Neural progenitor cell (in vitro differentiated cells): ENCODE measurements at regions not wholly inside any gene's neighbourhood (a gene's known extent, or its start where the extent isn't known, plus 50 kb on each side); places are given as distances from the start of the nearest gene placed in this dataset.

Experiments used
- EZH2 ChIP-seq: fragments of 200-600 bp; sonication (generic); IDR thresholded peaks from 2 replicates; pipeline ENCODE4 v1.6.1; 2017; ENCODE audit warnings: antibody characterized with exemption, mild to moderate bottlenecking, moderate library complexity
- TF ChIP-seq, protein P1 (sequence below): fragments of 200-600 bp; sonication (generic); IDR thresholded peaks from 2 replicates; pipeline ENCODE4 v1.5.1; 2017; ENCODE audit warnings: antibody characterized with exemption, mild to moderate bottlenecking

DNA sequence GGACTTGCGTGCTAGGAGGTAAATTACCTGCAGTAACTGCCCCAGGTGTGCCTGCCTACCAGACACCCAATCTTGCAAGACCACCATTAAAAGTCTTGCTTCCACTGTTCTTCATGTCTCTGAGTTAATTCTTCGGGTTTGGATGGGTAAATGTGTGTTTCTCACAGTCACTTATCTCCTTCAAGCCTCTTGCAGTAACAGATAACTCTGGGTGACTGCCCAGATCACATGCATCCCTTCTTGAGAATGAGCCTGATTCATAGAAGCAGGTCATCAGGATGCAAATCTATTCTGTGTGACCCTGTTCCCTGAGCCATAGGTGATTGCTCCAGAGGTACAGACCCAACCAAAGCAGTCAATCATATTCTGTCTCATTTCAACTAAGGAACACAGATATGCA lies 194.6 kb downstream of the METTL4 start:
- TF ChIP-seq, protein P1, sequence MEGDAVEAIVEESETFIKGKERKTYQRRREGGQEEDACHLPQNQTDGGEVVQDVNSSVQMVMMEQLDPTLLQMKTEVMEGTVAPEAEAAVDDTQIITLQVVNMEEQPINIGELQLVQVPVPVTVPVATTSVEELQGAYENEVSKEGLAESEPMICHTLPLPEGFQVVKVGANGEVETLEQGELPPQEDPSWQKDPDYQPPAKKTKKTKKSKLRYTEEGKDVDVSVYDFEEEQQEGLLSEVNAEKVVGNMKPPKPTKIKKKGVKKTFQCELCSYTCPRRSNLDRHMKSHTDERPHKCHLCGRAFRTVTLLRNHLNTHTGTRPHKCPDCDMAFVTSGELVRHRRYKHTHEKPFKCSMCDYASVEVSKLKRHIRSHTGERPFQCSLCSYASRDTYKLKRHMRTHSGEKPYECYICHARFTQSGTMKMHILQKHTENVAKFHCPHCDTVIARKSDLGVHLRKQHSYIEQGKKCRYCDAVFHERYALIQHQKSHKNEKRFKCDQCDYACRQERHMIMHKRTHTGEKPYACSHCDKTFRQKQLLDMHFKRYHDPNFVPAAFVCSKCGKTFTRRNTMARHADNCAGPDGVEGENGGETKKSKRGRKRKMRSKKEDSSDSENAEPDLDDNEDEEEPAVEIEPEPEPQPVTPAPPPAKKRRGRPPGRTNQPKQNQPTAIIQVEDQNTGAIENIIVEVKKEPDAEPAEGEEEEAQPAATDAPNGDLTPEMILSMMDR: no peak
- no peak for TF ChIP-seq EZH2
